IMR-90 (cell line): ENCODE measurements at regions not wholly inside any gene's neighbourhood (a gene's known extent, or its start where the extent isn't known, plus 50 kb on each side); places are given as distances from the start of the nearest gene placed in this dataset.

Experiments
- ATAC-seq: fragments of 200-7000 bp; cut with Tn5 transposase; 2 replicates; pipeline ENCODE4 v1.9.1; 2020; ENCODE audit warnings: low read depth, mild to moderate bottlenecking, moderate library complexity
- BruUV-seq: library from RNA; stranded (reverse); fragments of 400-500 nt; replicated peaks from 2 replicates; lab custom pipeline; 2021; lab: Mats Ljungman, UMichigan
- CTCF ChIA-PET: fragments of 300-600 bp; formaldehyde crosslinking; extraction: SDS; loops from one replicate; lab custom pipeline; 2021; ENCODE audit warnings: antibody characterized with exemption; lab: Yijun Ruan, JAX
- POLR2A ChIA-PET: fragments of 300-600 bp; sonication (Branson Sonifier 250); formaldehyde crosslinking; loops from one replicate; lab custom pipeline; 2022; ENCODE audit warnings: antibody characterized with exemption; ENCODE audit not compliant: unreplicated experiment; lab: Charles Lee
- DNase-seq: peaks from one replicate; pipeline ENCODE4 v3.0.0; 2013
- H2AFZ ChIP-seq: replicated peaks from 2 replicates; pipeline ENCODE3; 2013; ENCODE audit warnings: low read length, mild to moderate bottlenecking; ENCODE audit not compliant: poor library complexity
- H2AK5ac ChIP-seq: 2 replicates; pipeline ENCODE4 v1.6.1; 2013; ENCODE audit warnings: low read depth, low read length, inconsistent platforms
- H2AK9ac ChIP-seq: replicated peaks from 2 replicates; pipeline ENCODE3; 2013; ENCODE audit warnings: mild to moderate bottlenecking, low read depth, low read length, moderate library complexity; ENCODE audit not compliant: poor library complexity
- H2BK120ac ChIP-seq: 2 replicates; pipeline ENCODE4 v1.6.1; 2013; ENCODE audit warnings: low read depth, low read length, inconsistent platforms
- H2BK15ac ChIP-seq: 3 replicates; pipeline ENCODE4 v1.6.1; 2013; ENCODE audit warnings: low read depth, low read length, inconsistent platforms
- H2BK20ac ChIP-seq: 2 replicates; pipeline ENCODE4 v1.6.1; 2013; ENCODE audit warnings: low read depth, mild to moderate bottlenecking, inconsistent platforms, low read length, moderate library complexity
- H2BK5ac ChIP-seq: 2 replicates; pipeline ENCODE4 v1.6.1; 2013; ENCODE audit warnings: mild to moderate bottlenecking, low read depth, low read length, inconsistent platforms; ENCODE audit not compliant: poor library complexity, severe bottlenecking
- H3K14ac ChIP-seq: replicated peaks from 2 replicates; pipeline ENCODE4 v1.6.1; 2013; ENCODE audit warnings: low read depth, low read length, inconsistent platforms
- H3K18ac ChIP-seq: 2 replicates; pipeline ENCODE4 v1.6.1; 2013; ENCODE audit warnings: low read depth, low read length, control low read depth
- H3K23ac ChIP-seq: 2 replicates; pipeline ENCODE4 v1.6.1; 2013; ENCODE audit warnings: low read depth, low read length, inconsistent platforms
- H3K27ac ChIP-seq: 2 replicates; pipeline ENCODE4 v1.5.1; 2013; ENCODE audit warnings: mild to moderate bottlenecking, control low read depth, low read length; ENCODE audit not compliant: insufficient read depth
- H3K27me3 ChIP-seq: 2 replicates; pipeline ENCODE4 v1.6.1; 2013; ENCODE audit warnings: low read length; ENCODE audit not compliant: control insufficient read depth, insufficient read depth
- H3K36me3 ChIP-seq: 2 replicates; pipeline ENCODE4 v1.6.1; 2013; ENCODE audit warnings: low read length, mixed read lengths; ENCODE audit not compliant: control insufficient read depth, insufficient read depth
- H3K4ac ChIP-seq: 2 replicates; pipeline ENCODE4 v1.6.1; 2013; ENCODE audit warnings: low read depth, low read length, inconsistent platforms
- H3K4me1 ChIP-seq: 2 replicates; pipeline ENCODE4 v1.6.1; 2013; ENCODE audit warnings: low read length, mixed read lengths; ENCODE audit not compliant: control insufficient read depth, insufficient read depth
- H3K4me2 ChIP-seq: 2 replicates; pipeline ENCODE4 v1.6.1; 2013; ENCODE audit warnings: low read depth, mild to moderate bottlenecking, control low read depth, low read length, moderate library complexity
- H3K4me3 ChIP-seq: 2 replicates; pipeline ENCODE4 v1.5.1; 2013; ENCODE audit warnings: low read depth, mild to moderate bottlenecking, control low read depth, low read length, moderate library complexity; ENCODE audit not compliant: insufficient read depth
- H3K56ac ChIP-seq: 2 replicates; pipeline ENCODE4 v1.6.1; 2013; ENCODE audit warnings: low read length, inconsistent platforms; ENCODE audit not compliant: insufficient read depth; ENCODE audit errors: extremely low read depth
- H3K79me1 ChIP-seq, 2 experiments: 2 replicates each; pipeline ENCODE4 v1.6.1; 2013; ENCODE audit warnings: low read length in 2 of 2, inconsistent platforms in 1 of 2, low read depth in 1 of 2
- H3K9ac ChIP-seq: 2 replicates; pipeline ENCODE4 v1.6.1; 2013; ENCODE audit warnings: low read depth, low read length, control low read depth
- H3K9me1 ChIP-seq: 2 replicates; pipeline ENCODE4 v1.6.1; 2013; ENCODE audit warnings: low read length, inconsistent platforms; ENCODE audit not compliant: insufficient read depth
- H3K9me3 ChIP-seq: 2 replicates; pipeline ENCODE4 v1.6.1; 2013; ENCODE audit warnings: low read length; ENCODE audit not compliant: control insufficient read depth, insufficient read depth
- H4K20me1 ChIP-seq: 2 replicates; pipeline ENCODE4 v1.6.1; 2013; ENCODE audit warnings: low read length, inconsistent platforms; ENCODE audit not compliant: insufficient read depth
- H4K5ac ChIP-seq: 2 replicates; pipeline ENCODE4 v1.6.1; 2013; ENCODE audit warnings: mild to moderate bottlenecking, low read depth, low read length, control low read depth
- H4K8ac ChIP-seq, 2 experiments: 2 replicates each; pipeline ENCODE4 v1.6.1; 2013; ENCODE audit warnings: low read depth in 2 of 2, low read length in 2 of 2, control low read depth in 1 of 2, inconsistent platforms in 1 of 2
- H4K91ac ChIP-seq: 2 replicates; pipeline ENCODE4 v1.6.1; 2013; ENCODE audit warnings: low read depth, low read length, inconsistent platforms; ENCODE audit not compliant: insufficient read depth
- BHLHE40 ChIP-seq: fragments of 150-350 bp; IDR thresholded peaks from 2 replicates; pipeline ENCODE4 v1.6.1; 2016; ENCODE audit warnings: mild to moderate bottlenecking, low read depth, low read length
- CEBPB ChIP-seq: IDR thresholded peaks from 2 replicates; pipeline ENCODE4 v1.6.1; 2012; ENCODE audit warnings: low read depth, low read length, improper control_type of control experiment
- MAFK ChIP-seq: IDR thresholded peaks from 2 replicates; pipeline ENCODE4 v1.6.1; 2012; ENCODE audit warnings: low read depth, low read length, improper control_type of control experiment
- MAZ ChIP-seq: IDR thresholded peaks from 2 replicates; pipeline ENCODE4 v1.6.1; 2012; ENCODE audit warnings: low read depth, mild to moderate bottlenecking, low read length, improper control_type of control experiment, moderate library complexity, borderline replicate concordance
- MXI1 ChIP-seq: IDR thresholded peaks from 2 replicates; pipeline ENCODE4 v1.6.1; 2012; ENCODE audit warnings: low read depth, mild to moderate bottlenecking, low read length, moderate library complexity, borderline replicate concordance
- POLR2A ChIP-seq: IDR thresholded peaks from 2 replicates; pipeline ENCODE4 v1.6.1; 2012; ENCODE audit warnings: mild to moderate bottlenecking, low read depth, low read length
- RAD21 ChIP-seq: IDR thresholded peaks from 2 replicates; pipeline ENCODE4 v1.6.1; 2012; ENCODE audit warnings: low read length, improper control_type of control experiment
- RCOR1 ChIP-seq: IDR thresholded peaks from 2 replicates; pipeline ENCODE4 v1.6.1; 2012; ENCODE audit warnings: mild to moderate bottlenecking, low read length, improper control_type of control experiment; ENCODE audit not compliant: insufficient replicate concordance
- RFX5 ChIP-seq: IDR thresholded peaks from 2 replicates; pipeline ENCODE4 v1.8.0; 2012; ENCODE audit warnings: low read depth, mild to moderate bottlenecking, low read length, moderate library complexity
- WGBS, 2 experiments: methylation state at CpG; one replicate each; pipeline versions ENCODE4 v1.1.5 to v1.1.7; 2013; ENCODE audit warnings: missing lambda C conversion rate in 2 of 2; ENCODE audit not compliant: insufficient read length in 1 of 2; ENCODE audit errors: extremely low coverage in 2 of 2; 5-methylcytosine and 5-hydroxymethylcytosine counted together
- dilution Hi-C: fragments of 300-500 bp; cut with HindIII; formaldehyde crosslinking; loops from one replicate; pipeline ENCODE4 v1.14.3; 2018; ENCODE audit warnings: low sequenced_read_pairs; ENCODE audit not compliant: unreplicated experiment
- in situ Hi-C: fragments of 300-500 bp; cut with MboI; formaldehyde crosslinking; loops from 3 replicates; pipeline ENCODE4 v1.14.3; 2019; ENCODE audit warnings: low sequenced_read_pairs, inconsistent platforms, mixed read lengths
- intact Hi-C: fragments of 100-400 bp; cut with micrococcal nuclease; formaldehyde crosslinking; loops from 2 replicates; pipeline ENCODE4 v1.10.0; 2022
- TF ChIP-seq, protein P1 (sequence below): fragments of 150-350 bp; IDR thresholded peaks from 2 replicates; pipeline ENCODE4 v1.6.1; 2016; ENCODE audit warnings: low read depth, mild to moderate bottlenecking, low read length, moderate library complexity, borderline replicate concordance
- TF ChIP-seq, protein P2 (sequence below): conservative IDR thresholded peaks from 2 replicates; pipeline ENCODE4 v1.5.1; 2012; ENCODE audit warnings: mild to moderate bottlenecking, low read depth, low read length, improper control_type of control experiment
- TF ChIP-seq, protein P3 (sequence below): fragments of 150-350 bp; IDR thresholded peaks from 2 replicates; pipeline ENCODE4 v1.6.1; 2017; ENCODE audit warnings: mild to moderate bottlenecking, antibody characterized with exemption, low read length, low read depth

GRCh38 chr4:91851456-91851855, 452.3 kb upstream of the GRID2 start:
- Histone ChIP-seq H3K23ac (no peak overlapping the region), H3K4ac (no peak overlapping the region), H2BK15ac (no peak overlapping the region), H2BK20ac (no peak overlapping the region), H4K20me1 (no peaks in the 10 kb centered on the region), H3K4me1 (no peaks in the 10 kb centered on the region), H4K8ac (no peak overlapping the region), H3K14ac (no peak overlapping the region), H3K18ac (no peak overlapping the region), H3K27ac (no peak overlapping the region), H3K4me2 (no peak overlapping the region), H4K91ac (no peak overlapping the region), H2AK9ac (no peak overlapping the region), H3K56ac (no peak overlapping the region), H2BK5ac (no peak overlapping the region), H3K27me3 (no peaks in the 10 kb centered on the region), H3K79me1 (no peaks in the 10 kb centered on the region), H4K5ac (no peak overlapping the region), H3K36me3 (no peaks in the 10 kb centered on the region), H3K9me3 (peaks cover 5% of the 10 kb centered on the region), H2AK5ac (no peak overlapping the region), H2BK120ac (no peak overlapping the region), H3K9ac (no peak overlapping the region), H2AFZ (no peak overlapping the region), H3K4me3 (no peak overlapping the region), H3K9me1 (no peaks in the 10 kb centered on the region)
- no peak for DNase-seq
- ChIA-PET CTCF (no interaction called here), POLR2A (no interaction called here)
- no peak for TF ChIP-seq BHLHE40
- TF ChIP-seq MAZ: no peak
- no peak for TF ChIP-seq MXI1
- TF ChIP-seq RFX5: no peak
- TF ChIP-seq MAFK: no peak
- no peak for TF ChIP-seq RCOR1
- TF ChIP-seq, protein P1, sequence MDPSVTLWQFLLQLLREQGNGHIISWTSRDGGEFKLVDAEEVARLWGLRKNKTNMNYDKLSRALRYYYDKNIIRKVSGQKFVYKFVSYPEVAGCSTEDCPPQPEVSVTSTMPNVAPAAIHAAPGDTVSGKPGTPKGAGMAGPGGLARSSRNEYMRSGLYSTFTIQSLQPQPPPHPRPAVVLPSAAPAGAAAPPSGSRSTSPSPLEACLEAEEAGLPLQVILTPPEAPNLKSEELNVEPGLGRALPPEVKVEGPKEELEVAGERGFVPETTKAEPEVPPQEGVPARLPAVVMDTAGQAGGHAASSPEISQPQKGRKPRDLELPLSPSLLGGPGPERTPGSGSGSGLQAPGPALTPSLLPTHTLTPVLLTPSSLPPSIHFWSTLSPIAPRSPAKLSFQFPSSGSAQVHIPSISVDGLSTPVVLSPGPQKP: no peak
- no peak for TF ChIP-seq RAD21
- TF ChIP-seq, protein P2, sequence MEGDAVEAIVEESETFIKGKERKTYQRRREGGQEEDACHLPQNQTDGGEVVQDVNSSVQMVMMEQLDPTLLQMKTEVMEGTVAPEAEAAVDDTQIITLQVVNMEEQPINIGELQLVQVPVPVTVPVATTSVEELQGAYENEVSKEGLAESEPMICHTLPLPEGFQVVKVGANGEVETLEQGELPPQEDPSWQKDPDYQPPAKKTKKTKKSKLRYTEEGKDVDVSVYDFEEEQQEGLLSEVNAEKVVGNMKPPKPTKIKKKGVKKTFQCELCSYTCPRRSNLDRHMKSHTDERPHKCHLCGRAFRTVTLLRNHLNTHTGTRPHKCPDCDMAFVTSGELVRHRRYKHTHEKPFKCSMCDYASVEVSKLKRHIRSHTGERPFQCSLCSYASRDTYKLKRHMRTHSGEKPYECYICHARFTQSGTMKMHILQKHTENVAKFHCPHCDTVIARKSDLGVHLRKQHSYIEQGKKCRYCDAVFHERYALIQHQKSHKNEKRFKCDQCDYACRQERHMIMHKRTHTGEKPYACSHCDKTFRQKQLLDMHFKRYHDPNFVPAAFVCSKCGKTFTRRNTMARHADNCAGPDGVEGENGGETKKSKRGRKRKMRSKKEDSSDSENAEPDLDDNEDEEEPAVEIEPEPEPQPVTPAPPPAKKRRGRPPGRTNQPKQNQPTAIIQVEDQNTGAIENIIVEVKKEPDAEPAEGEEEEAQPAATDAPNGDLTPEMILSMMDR: no peak
- no peak for TF ChIP-seq CEBPB
- no peak for TF ChIP-seq POLR2A
- TF ChIP-seq, protein P3, sequence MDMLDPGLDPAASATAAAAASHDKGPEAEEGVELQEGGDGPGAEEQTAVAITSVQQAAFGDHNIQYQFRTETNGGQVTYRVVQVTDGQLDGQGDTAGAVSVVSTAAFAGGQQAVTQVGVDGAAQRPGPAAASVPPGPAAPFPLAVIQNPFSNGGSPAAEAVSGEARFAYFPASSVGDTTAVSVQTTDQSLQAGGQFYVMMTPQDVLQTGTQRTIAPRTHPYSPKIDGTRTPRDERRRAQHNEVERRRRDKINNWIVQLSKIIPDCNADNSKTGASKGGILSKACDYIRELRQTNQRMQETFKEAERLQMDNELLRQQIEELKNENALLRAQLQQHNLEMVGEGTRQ: no peak
- in situ Hi-C loops: no loop called here
- dilution Hi-C loops: no loop called here
- BruUV-seq: no TSS peak
- intact Hi-C loops: no loop called here
- no peak for ATAC-seq
- 79% methylated on average over 2 of the region's 4 CpGs; no CpG with 5 or more reads in 1 of the 2 experiments for WGBS, 2 experiments
